ENCODE measurements at regions not wholly inside any gene's neighbourhood (a gene's known extent, or its start where the extent isn't known, plus 50 kb on each side); places are given as distances from the start of the nearest gene placed in this dataset.

- Histone ChIP-seq H3K9me3 (no peaks in the 10 kb centered on the region), H3K27ac (no peak overlapping the region), H3K27me3 (no peaks in the 10 kb centered on the region), H3K4me3 (no peak overlapping the region), H3K4me1 (no peaks in the 10 kb centered on the region), H3K36me3 (no peaks in the 10 kb centered on the region)
- intact Hi-C loops (cut with DNase I): no loop called here
- no peak for TF ChIP-seq POLR2A (IDR thresholded peaks at IDR 0.05)
- TF ChIP-seq, protein P1, sequence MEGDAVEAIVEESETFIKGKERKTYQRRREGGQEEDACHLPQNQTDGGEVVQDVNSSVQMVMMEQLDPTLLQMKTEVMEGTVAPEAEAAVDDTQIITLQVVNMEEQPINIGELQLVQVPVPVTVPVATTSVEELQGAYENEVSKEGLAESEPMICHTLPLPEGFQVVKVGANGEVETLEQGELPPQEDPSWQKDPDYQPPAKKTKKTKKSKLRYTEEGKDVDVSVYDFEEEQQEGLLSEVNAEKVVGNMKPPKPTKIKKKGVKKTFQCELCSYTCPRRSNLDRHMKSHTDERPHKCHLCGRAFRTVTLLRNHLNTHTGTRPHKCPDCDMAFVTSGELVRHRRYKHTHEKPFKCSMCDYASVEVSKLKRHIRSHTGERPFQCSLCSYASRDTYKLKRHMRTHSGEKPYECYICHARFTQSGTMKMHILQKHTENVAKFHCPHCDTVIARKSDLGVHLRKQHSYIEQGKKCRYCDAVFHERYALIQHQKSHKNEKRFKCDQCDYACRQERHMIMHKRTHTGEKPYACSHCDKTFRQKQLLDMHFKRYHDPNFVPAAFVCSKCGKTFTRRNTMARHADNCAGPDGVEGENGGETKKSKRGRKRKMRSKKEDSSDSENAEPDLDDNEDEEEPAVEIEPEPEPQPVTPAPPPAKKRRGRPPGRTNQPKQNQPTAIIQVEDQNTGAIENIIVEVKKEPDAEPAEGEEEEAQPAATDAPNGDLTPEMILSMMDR (IDR thresholded peaks at IDR 0.05): peak in 2 of 4 experiments; percentile 21 to 39
- DNase-seq: no peak
- 85 to 90% methylated on average over 5 of the region's 5 CpGs for WGBS, 2 donors
Observed at GRCh38 chr6:137661601-137662000, 167.4 kb upstream of the OLIG3 start.

GRCh38 chr6:137664183-137664582, 170.0 kb upstream of the OLIG3 start:
- intact Hi-C loops (cut with DNase I): no loop called here
- H3K9me3 ChIP-seq: no peaks in the 10 kb centered on the region
- WGBS, 2 donors: 72 to 82% methylated on average over 5 of the region's 5 CpGs
- no peak overlapping the region for H3K4me3 ChIP-seq
- no peaks in the 10 kb centered on the region for H3K4me1 ChIP-seq
- no peak for TF ChIP-seq POLR2AphosphoS5 (IDR thresholded peaks at IDR 0.05)
- TF ChIP-seq, protein P1 (IDR thresholded peaks at IDR 0.05): no peak
- TF ChIP-seq POLR2A (IDR thresholded peaks at IDR 0.05): no peak
- no peak for TF ChIP-seq EP300 (IDR thresholded peaks at IDR 0.05)
- DNase-seq: no peak
- H3K36me3 ChIP-seq: no peaks in the 10 kb centered on the region
- H3K27me3 ChIP-seq: no peaks in the 10 kb centered on the region
- no peak overlapping the region for H3K27ac ChIP-seq

- Histone ChIP-seq H3K4me3 (no peak overlapping the region), H3K36me3 (no peaks in the 10 kb centered on the region), H3K4me1 (no peaks in the 10 kb centered on the region), H3K27ac (no peak overlapping the region), H3K27me3 (no peaks in the 10 kb centered on the region), H3K9me3 (no peaks in the 10 kb centered on the region)
- TF ChIP-seq POLR2A (IDR thresholded peaks at IDR 0.05): no peak
- TF ChIP-seq, protein P1 (IDR thresholded peaks at IDR 0.05): no peak
- TF ChIP-seq POLR2AphosphoS5 (IDR thresholded peaks at IDR 0.05): no peak
- TF ChIP-seq EP300 (IDR thresholded peaks at IDR 0.05): no peak
- intact Hi-C loops (cut with DNase I): no loop called here
- no peak for DNase-seq
- WGBS, 2 donors: 67 to 81% methylated on average over 6 of the region's 6 CpGs
Observed at GRCh38 chr6:137665342-137665934, 171.2 kb upstream of the OLIG3 start.

- TF ChIP-seq EP300 (IDR thresholded peaks at IDR 0.05): no peak
- TF ChIP-seq POLR2AphosphoS5 (IDR thresholded peaks at IDR 0.05): no peak
- TF ChIP-seq POLR2A (IDR thresholded peaks at IDR 0.05): no peak
- TF ChIP-seq, protein P1 (IDR thresholded peaks at IDR 0.05): no peak
- Histone ChIP-seq H3K27ac (no peak overlapping the region), H3K27me3 (no peaks in the 10 kb centered on the region), H3K4me1 (no peaks in the 10 kb centered on the region), H3K9me3 (no peaks in the 10 kb centered on the region), H3K4me3 (no peak overlapping the region), H3K36me3 (no peaks in the 10 kb centered on the region)
- intact Hi-C loops (cut with DNase I): no loop called here
- no peak for DNase-seq
- WGBS, 2 donors: 76 to 80% methylated on average over 4 of the region's 4 CpGs
Observed at GRCh38 chr6:137666202-137666774, 172.1 kb upstream of the OLIG3 start.

- TF ChIP-seq POLR2AphosphoS5 (IDR thresholded peaks at IDR 0.05): no peak
- H3K9me3 ChIP-seq: no peaks in the 10 kb centered on the region
- no peaks in the 10 kb centered on the region for H3K27me3 ChIP-seq
- DNase-seq: no peak
- intact Hi-C loops (cut with DNase I): no loop called here
- H3K36me3 ChIP-seq: no peaks in the 10 kb centered on the region
- no peaks in the 10 kb centered on the region for H3K4me1 ChIP-seq
- WGBS, 2 donors: 60 to 75% methylated on average over 3 of the region's 3 CpGs
- H3K27ac ChIP-seq: no peak overlapping the region
- H3K4me3 ChIP-seq: no peak overlapping the region
Observed at GRCh38 chr6:137673603-137674002, 179.4 kb upstream of the OLIG3 start.
